ENCODE measurements at regions not wholly inside any gene's neighbourhood (a gene's known extent, or its start where the extent isn't known, plus 50 kb on each side); places are given as distances from the start of the nearest gene placed in this dataset.
"Not testable (repeated sequence)": the region's sequence is repeated elsewhere in the genome, so short reads cannot be mapped to it uniquely, and the experiment has no call there.

DNA sequence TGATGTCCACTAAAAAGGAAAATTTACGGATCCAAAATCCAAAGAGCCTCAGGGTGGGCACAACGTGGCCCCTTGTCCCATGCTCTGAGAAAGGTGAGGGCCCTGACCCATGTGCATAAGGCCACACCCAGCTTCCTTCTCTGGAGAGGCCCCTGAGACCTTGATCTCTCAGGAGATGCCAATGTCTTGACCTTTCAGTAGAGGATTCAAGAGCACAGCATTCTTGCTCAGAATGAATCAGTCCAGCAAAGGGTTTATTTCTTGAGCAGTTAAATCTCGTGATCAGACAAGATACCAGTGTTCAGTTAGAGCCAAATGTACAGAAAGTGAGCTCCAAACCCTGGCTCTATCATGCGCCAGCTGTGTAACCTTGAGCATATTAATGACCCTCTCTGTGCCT lies 115.9 kb upstream of the DAPK1 start:
- DNase-seq (ENCODE audit: low read depth): no peak
- in situ Hi-C loops (cut with HindIII; ENCODE audit: low sequenced_read_pairs): no loop called here
- TF ChIP-seq CTCF (IDR thresholded peaks at IDR 0.05; ENCODE audit: low read depth, low read length, missing control alignments): no peak
- no peak overlapping the region for H3K4me3 ChIP-seq (ENCODE audit: low read depth, low read length)

DNA sequence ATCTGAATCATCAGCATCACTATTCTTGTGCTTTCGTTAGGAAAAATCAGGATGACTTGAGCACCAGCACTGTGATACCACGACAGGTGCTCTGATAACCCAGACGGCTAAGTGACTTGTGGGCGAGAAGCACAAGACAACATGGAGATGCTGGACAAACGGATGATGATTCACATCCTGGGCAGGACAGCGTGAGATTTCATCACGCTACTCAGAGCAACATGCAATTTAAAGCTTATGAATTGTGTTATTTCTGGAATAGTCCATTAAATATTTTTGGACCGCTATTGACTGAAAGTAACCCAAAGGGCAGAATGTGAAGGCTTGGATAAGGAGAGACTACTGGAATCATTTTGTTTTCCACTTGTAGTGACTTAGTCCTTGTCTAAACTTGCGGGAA lies 114.8 kb upstream of the DAPK1 start:
- DNase-seq (ENCODE audit: low read depth): no peak
- H3K4me3 ChIP-seq (ENCODE audit: low read depth, low read length): no peak overlapping the region
- TF ChIP-seq CTCF (IDR thresholded peaks at IDR 0.05; ENCODE audit: low read depth, low read length, missing control alignments): no peak
- in situ Hi-C loops (cut with HindIII; ENCODE audit: low sequenced_read_pairs): no loop called here

GRCh38 chr9:87383344-87384150 lies 114.1 kb upstream of the DAPK1 start:
- in situ Hi-C loops (cut with HindIII; ENCODE audit: low sequenced_read_pairs): no loop called here
- TF ChIP-seq CTCF (IDR thresholded peaks at IDR 0.05; ENCODE audit: low read depth, low read length, missing control alignments): no peak
- no peak overlapping the region for H3K4me3 ChIP-seq (ENCODE audit: low read depth, low read length)
- DNase-seq (ENCODE audit: low read depth): no peak

DNA sequence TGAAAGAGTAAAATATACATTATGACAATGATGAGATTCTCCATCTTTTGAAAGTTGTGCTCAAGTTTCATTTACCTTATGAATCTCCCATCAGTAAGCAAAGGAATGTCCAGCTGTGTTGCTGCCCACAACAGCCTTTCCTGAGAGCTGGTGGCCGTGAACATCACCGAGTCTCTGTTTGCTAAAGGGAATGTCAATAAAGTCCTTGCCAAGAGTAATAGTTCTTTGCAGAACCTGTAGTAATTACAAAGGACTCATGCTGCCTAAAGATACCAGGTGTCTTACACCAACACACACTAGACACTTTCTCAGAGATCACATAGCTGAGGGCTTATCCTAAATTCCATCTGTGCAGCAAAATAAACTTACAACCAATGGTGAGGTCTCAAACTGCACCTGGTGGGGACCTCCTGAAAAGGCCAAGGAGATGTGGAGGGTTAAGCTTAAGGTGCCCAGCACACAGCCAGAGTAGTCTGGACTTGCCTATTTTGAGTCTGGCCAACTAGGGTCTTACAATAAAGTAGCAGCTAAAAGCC lies 111.1 kb upstream of the DAPK1 start:
- in situ Hi-C loops (cut with HindIII; ENCODE audit: low sequenced_read_pairs): no loop called here
- no peak for TF ChIP-seq CTCF (IDR thresholded peaks at IDR 0.05; ENCODE audit: low read depth, low read length, missing control alignments)
- DNase-seq (ENCODE audit: low read depth): no peak
- H3K4me3 ChIP-seq (ENCODE audit: low read depth, low read length): no peak overlapping the region

DNA sequence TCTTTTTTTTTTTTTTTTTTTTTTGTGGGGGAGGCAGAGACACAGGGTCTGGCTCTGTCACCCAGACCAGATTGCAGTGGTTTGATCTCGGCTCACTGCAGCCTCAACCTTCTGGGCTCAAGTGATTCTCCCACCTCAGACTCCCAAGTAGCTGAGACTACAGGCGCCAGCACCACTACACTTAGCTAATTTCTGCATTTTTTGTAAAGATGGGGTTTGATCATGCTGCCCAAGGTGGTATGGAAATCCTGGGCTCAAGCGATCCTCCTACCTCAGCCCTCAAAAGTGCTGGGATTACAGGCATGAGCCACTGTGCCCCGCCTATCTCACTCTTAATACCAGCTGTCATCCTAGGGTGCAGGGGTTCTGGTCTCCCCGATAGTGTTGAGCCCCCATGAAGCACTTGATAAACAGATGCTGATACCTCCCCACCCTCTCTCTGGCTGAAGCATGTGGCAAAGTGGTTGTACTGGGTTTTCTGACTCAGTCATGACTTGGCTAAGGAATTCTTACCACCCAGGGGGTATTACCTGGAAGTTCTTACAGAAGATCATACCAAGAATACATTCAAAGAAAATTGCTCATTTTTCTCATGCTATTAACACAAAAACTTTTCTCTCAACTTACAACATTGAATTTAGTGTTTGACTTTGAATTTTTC lies 110.2 kb upstream of the DAPK1 start:
- no peak overlapping the region for H3K4me3 ChIP-seq (ENCODE audit: low read depth, low read length)
- no peak for DNase-seq (ENCODE audit: low read depth)
- TF ChIP-seq CTCF (IDR thresholded peaks at IDR 0.05; ENCODE audit: low read depth, low read length, missing control alignments): no peak
- in situ Hi-C loops (cut with HindIII; ENCODE audit: low sequenced_read_pairs): no loop called here

DNA sequence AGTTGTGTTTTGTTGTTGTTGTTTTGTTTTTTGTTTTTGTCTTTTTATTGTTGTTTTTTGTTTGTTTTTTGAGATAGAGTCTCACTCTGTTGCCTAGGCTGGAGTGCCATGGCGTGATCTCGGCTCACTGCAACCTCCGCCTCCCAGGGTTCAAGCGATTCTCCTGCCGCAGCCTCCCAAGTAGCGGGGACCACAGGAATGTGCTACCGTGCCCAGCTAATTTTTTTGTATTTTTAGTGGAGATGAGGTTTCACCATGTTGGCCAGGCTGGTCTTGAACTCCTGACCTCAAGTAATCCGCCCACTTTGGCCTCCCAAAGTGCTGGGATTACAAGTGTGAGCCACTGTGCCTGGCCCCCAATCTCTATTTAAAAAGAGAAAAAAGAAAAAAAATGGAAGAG lies 109.0 kb upstream of the DAPK1 start:
- in situ Hi-C loops (cut with HindIII; ENCODE audit: low sequenced_read_pairs); H3K4me3 ChIP-seq (ENCODE audit: low read depth, low read length); DNase-seq (ENCODE audit: low read depth): not testable (repeated sequence)

DNA sequence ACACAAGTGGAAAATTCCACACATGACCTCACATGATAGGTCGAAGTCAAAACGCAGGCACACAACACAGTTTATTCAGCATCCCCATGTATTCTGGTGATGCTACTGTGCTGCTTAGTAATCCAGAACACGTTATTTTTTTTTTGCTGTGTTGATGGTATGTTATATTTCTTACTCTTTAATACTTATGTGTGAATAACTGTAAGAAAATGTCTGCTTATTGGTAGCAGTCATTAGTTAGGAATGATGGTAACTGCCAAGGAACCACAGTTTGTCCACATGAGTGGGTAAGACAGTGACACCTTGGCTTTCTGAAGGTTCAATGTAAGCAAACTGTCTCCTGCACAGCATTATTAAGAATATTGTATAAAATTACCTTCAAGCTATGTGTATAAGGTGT lies 107.7 kb upstream of the DAPK1 start:
- no peak for TF ChIP-seq CTCF (IDR thresholded peaks at IDR 0.05; ENCODE audit: low read depth, low read length, missing control alignments)
- DNase-seq (ENCODE audit: low read depth): no peak
- no peak overlapping the region for H3K4me3 ChIP-seq (ENCODE audit: low read depth, low read length)
- in situ Hi-C loops (cut with HindIII; ENCODE audit: low sequenced_read_pairs): loop anchor here (5.0 kb wide), 1 partner anchor 53 kb away; no protein-coding TSS in a partner anchor

All from astrocyte of the cerebellum (primary cell).